MM.1S (cell line): ENCODE measurements at regions not wholly inside any gene's neighbourhood (a gene's known extent, or its start where the extent isn't known, plus 50 kb on each side); places are given as distances from the start of the nearest gene placed in this dataset.
"Not testable (repeated sequence)": the region's sequence is repeated elsewhere in the genome, so short reads cannot be mapped to it uniquely, and the experiment has no call there.

ENCODE experiments used
- DNase-seq: peaks from one replicate; pipeline ENCODE4 v3.0.0-alpha.2; 2015
- H2AFZ ChIP-seq: fragments of 300-600 bp; sonication (generic); 2 replicates; pipeline ENCODE4 v1.6.0; 2016; ENCODE audit warnings: antibody characterized with exemption, low read length
- H3F3A ChIP-seq: fragments of 300-600 bp; sonication (generic); 2 replicates; pipeline ENCODE4 v1.6.1; 2016; ENCODE audit warnings: mild to moderate bottlenecking, antibody characterized with exemption, low read length, moderate library complexity, mixed read lengths; ENCODE audit not compliant: insufficient read depth
- H3K27ac ChIP-seq: fragments of 300-600 bp; sonication (generic); 2 replicates; pipeline ENCODE4 v1.5.1; 2016; ENCODE audit warnings: mild to moderate bottlenecking, low read length
- H3K27me3 ChIP-seq: fragments of 300-600 bp; sonication (generic); replicated peaks from 2 replicates; pipeline ENCODE4 v1.6.0; 2016; ENCODE audit warnings: low read length; ENCODE audit not compliant: insufficient read depth
- H3K36me3 ChIP-seq: fragments of 300-600 bp; sonication (generic); replicated peaks from 2 replicates; pipeline ENCODE4 v1.6.1; 2016; ENCODE audit warnings: mild to moderate bottlenecking, low read length, mixed read lengths; ENCODE audit not compliant: insufficient read depth
- H3K4me1 ChIP-seq: fragments of 300-600 bp; sonication (generic); 2 replicates; pipeline ENCODE4 v1.6.1; 2016; ENCODE audit warnings: low read length, mixed read lengths
- H3K4me2 ChIP-seq: fragments of 300-600 bp; sonication (generic); 2 replicates; pipeline ENCODE4 v1.6.0; 2016; ENCODE audit warnings: low read depth, low read length
- H3K4me3 ChIP-seq: fragments of 300-600 bp; sonication (generic); 2 replicates; pipeline ENCODE4 v1.5.1; 2016; ENCODE audit warnings: low read length, mixed read lengths
- H3K79me2 ChIP-seq: fragments of 300-600 bp; sonication (generic); 2 replicates; pipeline ENCODE4 v1.6.1; 2016; ENCODE audit warnings: mixed run types, low read length, mixed read lengths
- H3K9ac ChIP-seq: fragments of 300-600 bp; sonication (generic); 2 replicates; pipeline ENCODE4 v1.6.1; 2016; ENCODE audit warnings: low read length, mixed read lengths
- H3K9me2 ChIP-seq: fragments of 300-600 bp; sonication (generic); replicated peaks from 2 replicates; pipeline ENCODE4 v1.6.1; 2016; ENCODE audit warnings: mild to moderate bottlenecking, low read length, mixed read lengths; ENCODE audit not compliant: insufficient read depth
- H3K9me3 ChIP-seq: fragments of 300-600 bp; sonication (generic); replicated peaks from 2 replicates; pipeline ENCODE4 v1.6.1; 2016; ENCODE audit warnings: mild to moderate bottlenecking, low read length, mixed read lengths; ENCODE audit not compliant: insufficient read depth
- H4K20me1 ChIP-seq: fragments of 300-600 bp; sonication (generic); 2 replicates; pipeline ENCODE4 v1.6.1; 2016; ENCODE audit warnings: mild to moderate bottlenecking, low read length, moderate library complexity, mixed read lengths; ENCODE audit not compliant: insufficient read depth
- EZH2 ChIP-seq: fragments of 300-600 bp; sonication (generic); optimal IDR thresholded peaks from 2 replicates; pipeline ENCODE3; 2017; ENCODE audit warnings: low read depth, mild to moderate bottlenecking, antibody characterized with exemption, low read length, mixed read lengths
- EZH2phosphoT487 ChIP-seq: fragments of 300-600 bp; sonication (generic); IDR thresholded peaks from 2 replicates; pipeline ENCODE4 v1.6.1; 2018; ENCODE audit warnings: antibody characterized with exemption, low read length
- TF ChIP-seq, protein P1 (sequence below): fragments of 300-600 bp; sonication (generic); IDR thresholded peaks from 2 replicates; pipeline ENCODE4 v1.5.1; 2016; ENCODE audit warnings: antibody characterized with exemption, low read length, mixed read lengths

DNA sequence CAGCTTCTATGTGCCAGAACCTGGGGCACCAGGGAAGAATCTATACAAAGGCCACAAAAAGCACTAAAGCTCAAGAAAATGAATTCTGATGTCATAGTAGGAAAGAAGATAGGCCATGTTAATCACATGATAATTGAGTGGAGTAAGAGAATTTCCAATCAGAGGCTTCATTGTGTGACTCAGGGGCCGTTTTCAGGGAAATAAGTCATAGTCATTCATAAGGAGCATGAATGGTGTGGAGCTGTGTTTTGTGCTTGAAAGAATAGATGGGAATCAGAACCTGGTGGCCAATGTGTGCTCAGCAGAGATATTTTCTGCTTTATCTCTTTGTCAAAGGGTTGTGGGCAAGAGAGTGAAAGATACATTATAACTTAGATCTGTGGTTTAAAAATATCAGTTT lies 102.4 kb upstream of the ZDHHC15 start:
- H3K79me2 ChIP-seq: no peaks in the 10 kb centered on the region
- no peaks in the 10 kb centered on the region for H3K9me3 ChIP-seq
- no peaks in the 10 kb centered on the region for H3F3A ChIP-seq
- no peaks in the 10 kb centered on the region for H4K20me1 ChIP-seq
- no peak overlapping the region for H3K4me2 ChIP-seq
- DNase-seq: no peak
- no peaks in the 10 kb centered on the region for H3K36me3 ChIP-seq
- no peak overlapping the region for H2AFZ ChIP-seq
- H3K4me1 ChIP-seq: no peaks in the 10 kb centered on the region
- no peaks in the 10 kb centered on the region for H3K9me2 ChIP-seq
- no peaks in the 10 kb centered on the region for H3K27me3 ChIP-seq
- no peak overlapping the region for H3K27ac ChIP-seq
- TF ChIP-seq EZH2phosphoT487 (no peak), EZH2 (no peak)
- TF ChIP-seq, protein P1, sequence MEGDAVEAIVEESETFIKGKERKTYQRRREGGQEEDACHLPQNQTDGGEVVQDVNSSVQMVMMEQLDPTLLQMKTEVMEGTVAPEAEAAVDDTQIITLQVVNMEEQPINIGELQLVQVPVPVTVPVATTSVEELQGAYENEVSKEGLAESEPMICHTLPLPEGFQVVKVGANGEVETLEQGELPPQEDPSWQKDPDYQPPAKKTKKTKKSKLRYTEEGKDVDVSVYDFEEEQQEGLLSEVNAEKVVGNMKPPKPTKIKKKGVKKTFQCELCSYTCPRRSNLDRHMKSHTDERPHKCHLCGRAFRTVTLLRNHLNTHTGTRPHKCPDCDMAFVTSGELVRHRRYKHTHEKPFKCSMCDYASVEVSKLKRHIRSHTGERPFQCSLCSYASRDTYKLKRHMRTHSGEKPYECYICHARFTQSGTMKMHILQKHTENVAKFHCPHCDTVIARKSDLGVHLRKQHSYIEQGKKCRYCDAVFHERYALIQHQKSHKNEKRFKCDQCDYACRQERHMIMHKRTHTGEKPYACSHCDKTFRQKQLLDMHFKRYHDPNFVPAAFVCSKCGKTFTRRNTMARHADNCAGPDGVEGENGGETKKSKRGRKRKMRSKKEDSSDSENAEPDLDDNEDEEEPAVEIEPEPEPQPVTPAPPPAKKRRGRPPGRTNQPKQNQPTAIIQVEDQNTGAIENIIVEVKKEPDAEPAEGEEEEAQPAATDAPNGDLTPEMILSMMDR: no peak
- no peak overlapping the region for H3K9ac ChIP-seq
- H3K4me3 ChIP-seq: no peak overlapping the region

DNA sequence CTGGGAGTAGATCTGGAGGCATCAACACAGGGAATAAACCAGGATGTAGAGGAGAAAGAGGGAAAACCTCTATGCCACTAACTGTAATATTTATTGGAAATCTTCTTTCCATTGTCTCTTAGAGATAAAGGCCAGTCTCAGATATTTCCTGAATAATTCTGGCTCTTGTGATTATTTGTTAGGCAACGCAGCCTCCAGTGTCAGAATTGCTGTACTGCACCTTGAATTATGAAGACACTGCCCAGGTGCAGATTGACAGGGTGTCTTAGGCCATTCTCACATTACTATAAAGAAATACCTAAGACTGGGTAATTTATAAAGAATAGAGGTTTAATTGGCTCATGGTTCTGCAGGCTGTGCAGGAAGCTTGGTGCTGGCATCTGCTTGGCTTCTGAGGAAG lies 100.7 kb upstream of the ZDHHC15 start:
- H3F3A ChIP-seq: no peaks in the 10 kb centered on the region
- no peaks in the 10 kb centered on the region for H4K20me1 ChIP-seq
- TF ChIP-seq, protein P1: peak; percentile 6; the same call in 1 of the 2 replicates
- TF ChIP-seq EZH2phosphoT487: no peak
- TF ChIP-seq EZH2: no peak
- DNase-seq: no peak
- no peak overlapping the region for H3K4me3 ChIP-seq
- H3K9me3 ChIP-seq: no peaks in the 10 kb centered on the region
- no peaks in the 10 kb centered on the region for H3K79me2 ChIP-seq
- H3K9me2 ChIP-seq: no peaks in the 10 kb centered on the region
- no peak overlapping the region for H3K27ac ChIP-seq
- no peaks in the 10 kb centered on the region for H3K4me1 ChIP-seq
- no peak overlapping the region for H2AFZ ChIP-seq
- H3K36me3 ChIP-seq: no peaks in the 10 kb centered on the region
- H3K4me2 ChIP-seq: no peak overlapping the region
- no peaks in the 10 kb centered on the region for H3K27me3 ChIP-seq
- H3K9ac ChIP-seq: no peak overlapping the region

DNA sequence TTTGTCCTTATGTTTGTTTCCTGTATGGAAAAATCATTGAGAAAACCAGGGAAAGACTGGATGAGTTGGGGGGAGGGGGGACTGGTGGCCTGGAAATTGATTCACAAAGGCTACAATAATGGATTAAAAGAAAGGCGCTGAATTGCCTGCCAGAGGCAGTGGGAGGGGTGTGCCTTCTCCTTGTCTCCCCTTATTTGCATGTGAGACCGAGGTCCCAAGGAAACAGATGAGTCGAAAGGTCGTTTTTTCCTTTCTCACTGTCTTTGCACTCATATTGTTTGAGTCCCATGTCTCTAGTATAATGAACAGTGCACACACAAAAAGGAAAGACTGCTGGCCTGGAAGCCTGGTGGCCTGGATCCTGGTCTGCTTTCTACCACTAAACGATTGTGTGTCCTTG lies 86.6 kb upstream of the ZDHHC15 start:
- no peak overlapping the region for H3K27ac ChIP-seq
- no peak overlapping the region for H3K4me3 ChIP-seq
- no peaks in the 10 kb centered on the region for H3K9me2 ChIP-seq
- H3K27me3 ChIP-seq: no peaks in the 10 kb centered on the region
- no peak overlapping the region for H2AFZ ChIP-seq
- no peaks in the 10 kb centered on the region for H4K20me1 ChIP-seq
- no peaks in the 10 kb centered on the region for H3K36me3 ChIP-seq
- no peak for TF ChIP-seq EZH2phosphoT487
- no peaks in the 10 kb centered on the region for H3K4me1 ChIP-seq
- no peak overlapping the region for H3K4me2 ChIP-seq
- no peaks in the 10 kb centered on the region for H3K79me2 ChIP-seq
- H3F3A ChIP-seq: no peaks in the 10 kb centered on the region
- H3K9ac ChIP-seq: no peak overlapping the region
- DNase-seq: no peak
- no peaks in the 10 kb centered on the region for H3K9me3 ChIP-seq

DNA sequence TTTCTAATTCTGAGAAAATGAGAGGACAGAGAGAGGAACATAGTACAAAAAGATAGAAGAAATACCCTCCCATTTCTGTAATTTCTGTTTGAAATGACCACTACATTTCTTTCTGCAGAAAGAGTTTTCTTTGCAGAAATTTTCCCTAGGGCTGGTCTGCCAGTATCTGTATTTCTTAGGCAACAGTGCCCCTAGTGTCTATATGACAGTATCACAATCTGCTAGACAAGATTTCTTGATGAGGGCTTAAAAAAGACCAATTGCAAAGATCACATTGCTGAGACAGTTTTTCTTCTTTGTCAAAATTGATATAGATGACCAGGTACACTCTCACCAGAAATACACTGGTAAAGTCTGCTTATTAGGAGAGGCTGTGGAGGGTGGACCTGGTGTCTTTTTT lies 81.0 kb upstream of the ZDHHC15 start:
- Histone ChIP-seq H3K27me3 (no peaks in the 10 kb centered on the region), H2AFZ (no peak overlapping the region), H3K36me3 (no peaks in the 10 kb centered on the region), H3K4me2 (no peak overlapping the region), H3K27ac (no peak overlapping the region), H3K9me2 (no peaks in the 10 kb centered on the region), H3K9me3 (no peaks in the 10 kb centered on the region), H3K4me1 (no peaks in the 10 kb centered on the region), H3K9ac (no peak overlapping the region), H3K79me2 (no peaks in the 10 kb centered on the region), H3F3A (no peaks in the 10 kb centered on the region), H3K4me3 (no peak overlapping the region), H4K20me1 (no peaks in the 10 kb centered on the region)
- no peak for TF ChIP-seq EZH2
- TF ChIP-seq, protein P1: peak; percentile 63
- peak; percentile 52 for DNase-seq

DNA sequence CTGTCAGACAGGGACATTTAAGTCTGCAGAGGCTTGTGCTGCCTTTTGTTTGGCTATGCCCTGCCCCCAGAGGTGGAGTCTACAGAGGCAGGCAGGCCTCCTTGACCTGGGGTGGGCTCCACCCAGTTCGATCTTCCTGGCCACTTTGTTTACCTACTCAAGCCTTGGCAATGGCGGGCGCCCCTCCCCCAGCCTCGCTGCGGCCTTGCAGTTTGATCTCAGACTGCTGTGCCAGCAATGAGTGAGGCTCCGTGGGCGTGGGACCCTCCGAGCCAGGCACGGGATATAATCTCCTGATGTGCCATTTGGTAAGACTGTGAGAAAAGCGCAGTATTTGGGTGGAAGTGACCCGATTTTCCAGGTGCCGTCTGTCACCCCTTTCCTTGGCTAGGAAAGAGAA lies 79.2 kb upstream of the ZDHHC15 start:
- H4K20me1 ChIP-seq, H3K9ac ChIP-seq, H3K9me3 ChIP-seq, H3K4me2 ChIP-seq, DNase-seq, H3K36me3 ChIP-seq, H3K9me2 ChIP-seq, H2AFZ ChIP-seq, H3K4me1 ChIP-seq, H3F3A ChIP-seq, H3K4me3 ChIP-seq, H3K27ac ChIP-seq, H3K79me2 ChIP-seq, H3K27me3 ChIP-seq: not testable (repeated sequence)
